SH-SY5Y (cell line): ENCODE measurements at regions not wholly inside any gene's neighbourhood (a gene's known extent, or its start where the extent isn't known, plus 50 kb on each side); places are given as distances from the start of the nearest gene placed in this dataset.

Experiments used
- GATA2 ChIP-seq: IDR thresholded peaks from 2 replicates; pipeline ENCODE4 v1.6.1; 2011; ENCODE audit warnings: mild to moderate bottlenecking, low read depth, low read length
- GATA3 ChIP-seq: IDR thresholded peaks from 2 replicates; pipeline ENCODE4 v1.6.1; 2011; ENCODE audit warnings: low read depth, mild to moderate bottlenecking, low read length, moderate library complexity

- no peak for TF ChIP-seq GATA3
- no peak for TF ChIP-seq GATA2
Observed at GRCh38 chr6:65938000-65938399, 231.0 kb upstream of the EYS start.
